Islet of Langerhans (tissue), 1 donor: ENCODE measurements at regions not wholly inside any gene's neighbourhood (a gene's known extent, or its start where the extent isn't known, plus 50 kb on each side); places are given as distances from the start of the nearest gene placed in this dataset.
"Not testable (repeated sequence)": the region's sequence is repeated elsewhere in the genome, so short reads cannot be mapped to it uniquely, and the experiment has no call there.

Source experiments
- FAIRE-seq: peaks from one replicate; lab custom pipeline; 2011; peaks lifted over from hg19 to GRCh38; lab: Jason Lieb, UNC

- not testable (repeated sequence) for FAIRE-seq
Observed at GRCh38 chr17:71031286-71031685, 862.0 kb downstream of the KCNJ2 start.

- FAIRE-seq = no peak
Observed at GRCh38 chr17:71032746-71033273, 863.5 kb downstream of the KCNJ2 start.

GRCh38 chr17:71033336-71033735 is 864.0 kb downstream of the KCNJ2 start:
- FAIRE-seq = no peak

- FAIRE-seq = no peak
Observed at GRCh38 chr17:71035226-71035625, 865.9 kb downstream of the KCNJ2 start.

GRCh38 chr17:71037386-71037785 is 868.1 kb downstream of the KCNJ2 start:
- no peak for FAIRE-seq

GRCh38 chr17:71039391-71039790 is 870.1 kb downstream of the KCNJ2 start:
- no peak for FAIRE-seq

- no peak for FAIRE-seq
Observed at GRCh38 chr17:71052971-71053370, 883.6 kb downstream of the KCNJ2 start.

- FAIRE-seq = no peak
Observed at GRCh38 chr17:71055128-71055527, 885.8 kb downstream of the KCNJ2 start.

- FAIRE-seq = no peak
Observed at GRCh38 chr17:71057448-71057847, 888.1 kb downstream of the KCNJ2 start.

- no peak for FAIRE-seq
Observed at GRCh38 chr17:71057938-71058337, 888.6 kb downstream of the KCNJ2 start.

GRCh38 chr17:71063127-71063526 is 893.8 kb downstream of the KCNJ2 start:
- FAIRE-seq = no peak

GRCh38 chr17:71063559-71063958 is 894.2 kb downstream of the KCNJ2 start:
- FAIRE-seq = no peak

- FAIRE-seq = no peak
Observed at GRCh38 chr17:71067669-71068407, 898.5 kb downstream of the KCNJ2 start.

- no peak for FAIRE-seq
Observed at GRCh38 chr17:71068408-71068750, 899.0 kb downstream of the KCNJ2 start.

GRCh38 chr17:71071041-71071440 is 901.7 kb downstream of the KCNJ2 start:
- no peak for FAIRE-seq

GRCh38 chr17:71071837-71072236 is 902.5 kb downstream of the KCNJ2 start:
- FAIRE-seq = no peak

- FAIRE-seq = no peak
Observed at GRCh38 chr17:71080937-71081336, 911.6 kb downstream of the KCNJ2 start.

- no peak for FAIRE-seq
Observed at GRCh38 chr17:71081666-71082065, 912.3 kb downstream of the KCNJ2 start.

- FAIRE-seq = no peak
Observed at GRCh38 chr17:71084219-71084618, 914.9 kb downstream of the KCNJ2 start.

GRCh38 chr17:71084838-71085237 is 915.5 kb downstream of the KCNJ2 start:
- no peak for FAIRE-seq

GRCh38 chr17:71085238-71086033 is 916.1 kb downstream of the KCNJ2 start:
- no peak for FAIRE-seq

GRCh38 chr17:71089431-71089830 is 920.1 kb downstream of the KCNJ2 start:
- peak; percentile 38 for FAIRE-seq

GRCh38 chr17:71098071-71098470 is 928.7 kb downstream of the KCNJ2 start:
- no peak for FAIRE-seq
